ENCODE measurements at regions not wholly inside any gene's neighbourhood (a gene's known extent, or its start where the extent isn't known, plus 50 kb on each side); places are given as distances from the start of the nearest gene placed in this dataset.

DNA sequence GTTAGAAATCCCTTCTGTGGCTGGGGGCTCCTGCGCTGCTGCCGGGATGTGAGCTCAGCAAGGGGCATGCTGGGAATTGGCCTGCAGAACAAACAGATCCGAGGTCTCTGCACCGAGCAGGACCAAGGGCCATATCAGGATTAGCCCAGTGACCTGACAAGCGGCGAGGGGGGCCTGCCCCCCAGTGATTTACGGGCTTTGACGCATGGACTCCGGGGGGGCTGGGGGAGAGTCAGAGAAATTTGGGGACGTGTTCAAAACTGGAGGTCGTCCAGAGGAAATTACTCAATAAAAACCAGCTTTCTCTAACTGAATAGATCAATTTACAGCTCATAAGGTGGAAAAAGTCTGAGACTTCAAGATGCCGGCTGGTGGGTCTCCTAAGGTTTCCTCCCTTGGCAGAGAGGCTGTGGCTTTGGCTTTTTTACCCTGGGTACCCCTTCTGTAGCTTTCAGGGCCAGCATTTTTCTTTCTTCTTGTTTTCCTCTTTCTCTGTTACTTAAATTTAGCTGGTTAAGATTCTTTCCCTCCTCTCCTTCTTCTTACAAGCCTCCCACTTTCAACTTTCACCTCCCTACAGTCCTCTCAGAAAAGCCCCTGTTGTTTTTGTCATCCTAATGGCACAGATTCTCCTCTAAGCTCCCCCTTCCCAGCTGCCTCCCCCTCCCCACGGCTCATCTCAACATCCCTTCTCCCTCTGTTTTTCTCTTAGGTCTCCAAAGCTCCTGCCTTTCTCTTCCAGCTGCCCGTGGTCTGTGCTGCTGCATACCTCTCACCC lies 551.0 kb downstream of the CCDC171 start:
- Mint-ChIP-seq H3K4me1 (ENCODE audit: low read depth) (no peaks in the 10 kb centered on the region), H3K9me3 (no peaks in the 10 kb centered on the region), H3K27me3 (no peaks in the 10 kb centered on the region), H3K27ac (no peak overlapping the region), H3K4me3 (no peak overlapping the region), H3K36me3 (ENCODE audit: low read depth) (no peaks in the 10 kb centered on the region)
- CTCF ChIA-PET: no interaction called here
- Histone ChIP-seq H3K4me3 (ENCODE audit: low read length) (no peak overlapping the region), H3K36me3 (ENCODE audit: insufficient read depth, low read length) (no peaks in the 10 kb centered on the region), H3K4me1 (ENCODE audit: insufficient read depth, low read length) (no peaks in the 10 kb centered on the region), H3K9me3 (ENCODE audit: control insufficient read depth in 1 of 2, insufficient read depth in 1 of 2, low read length in 2 of 2) (peaks cover 0 to 16% of the 10 kb centered on the region in 2 experiments), H3K27me3 (ENCODE audit: control insufficient read depth in 1 of 2, insufficient read depth in 2 of 2, low read length in 2 of 2) (no peaks in the 10 kb centered on the region), H3K27ac (ENCODE audit: low read depth in 1 of 2, low read length in 2 of 2) (no peak overlapping the region)
- intact Hi-C loops (cut with DNase I, micrococcal nuclease): no loop called here
- TF ChIP-seq, protein P1, sequence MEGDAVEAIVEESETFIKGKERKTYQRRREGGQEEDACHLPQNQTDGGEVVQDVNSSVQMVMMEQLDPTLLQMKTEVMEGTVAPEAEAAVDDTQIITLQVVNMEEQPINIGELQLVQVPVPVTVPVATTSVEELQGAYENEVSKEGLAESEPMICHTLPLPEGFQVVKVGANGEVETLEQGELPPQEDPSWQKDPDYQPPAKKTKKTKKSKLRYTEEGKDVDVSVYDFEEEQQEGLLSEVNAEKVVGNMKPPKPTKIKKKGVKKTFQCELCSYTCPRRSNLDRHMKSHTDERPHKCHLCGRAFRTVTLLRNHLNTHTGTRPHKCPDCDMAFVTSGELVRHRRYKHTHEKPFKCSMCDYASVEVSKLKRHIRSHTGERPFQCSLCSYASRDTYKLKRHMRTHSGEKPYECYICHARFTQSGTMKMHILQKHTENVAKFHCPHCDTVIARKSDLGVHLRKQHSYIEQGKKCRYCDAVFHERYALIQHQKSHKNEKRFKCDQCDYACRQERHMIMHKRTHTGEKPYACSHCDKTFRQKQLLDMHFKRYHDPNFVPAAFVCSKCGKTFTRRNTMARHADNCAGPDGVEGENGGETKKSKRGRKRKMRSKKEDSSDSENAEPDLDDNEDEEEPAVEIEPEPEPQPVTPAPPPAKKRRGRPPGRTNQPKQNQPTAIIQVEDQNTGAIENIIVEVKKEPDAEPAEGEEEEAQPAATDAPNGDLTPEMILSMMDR (IDR thresholded peaks at IDR 0.05): no peak
- POLR2A ChIA-PET: no interaction called here
- ATAC-seq (ENCODE audit: poor library complexity): no peak
- DNase-seq: no peak

DNA sequence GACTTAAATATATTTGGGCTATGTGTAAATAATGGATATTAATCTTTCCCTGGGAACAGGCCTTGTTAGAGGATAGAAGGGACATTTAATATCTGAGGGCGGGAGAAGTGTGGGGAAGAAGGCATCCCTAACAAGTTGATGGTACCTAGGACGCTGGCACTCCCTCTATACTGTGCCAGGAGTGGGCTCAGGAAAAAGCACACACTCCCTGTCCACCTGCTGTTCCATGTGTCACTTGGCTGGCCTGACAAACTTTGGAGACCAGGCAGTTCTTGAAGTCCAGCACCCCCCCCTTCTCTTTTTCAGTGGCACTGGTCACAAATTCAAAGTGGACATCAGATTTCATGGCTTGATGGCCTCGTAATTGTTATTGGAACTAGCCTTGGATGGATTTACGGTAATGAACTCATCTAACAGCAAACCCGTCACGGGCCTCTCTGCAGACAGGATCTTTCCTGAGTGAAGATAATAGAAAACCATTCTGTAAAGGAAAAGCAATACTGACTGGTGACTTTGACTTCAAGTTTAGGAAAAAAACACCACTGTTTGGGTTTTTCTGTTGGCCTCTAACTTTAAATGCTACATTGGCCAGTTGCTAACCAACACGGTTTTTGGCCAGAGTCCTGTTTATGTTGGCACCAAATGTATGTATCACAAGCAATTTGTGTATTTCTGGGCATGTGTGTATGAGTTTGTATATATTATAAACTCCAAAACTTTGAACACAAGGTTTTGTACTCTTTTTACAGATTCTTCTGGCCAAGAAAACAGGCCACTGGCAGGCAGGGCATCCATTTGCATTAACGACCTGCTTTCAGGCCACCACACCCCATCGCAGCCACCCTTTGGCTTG lies 552.6 kb downstream of the CCDC171 start:
- TF ChIP-seq, protein P1 (IDR thresholded peaks at IDR 0.05): no peak
- no peaks in the 10 kb centered on the region for H3K27me3 Mint-ChIP-seq
- no peaks in the 10 kb centered on the region for H3K9me3 Mint-ChIP-seq
- DNase-seq (no peak), ATAC-seq (ENCODE audit: poor library complexity) (no peak)
- Histone ChIP-seq H3K27ac (ENCODE audit: low read depth in 1 of 2, low read length in 2 of 2) (no peak overlapping the region), H3K4me3 (ENCODE audit: low read length) (no peak overlapping the region), H3K4me1 (ENCODE audit: insufficient read depth, low read length) (no peaks in the 10 kb centered on the region), H3K36me3 (ENCODE audit: insufficient read depth, low read length) (no peaks in the 10 kb centered on the region), H3K27me3 (ENCODE audit: control insufficient read depth in 1 of 2, insufficient read depth in 2 of 2, low read length in 2 of 2) (no peaks in the 10 kb centered on the region), H3K9me3 (ENCODE audit: control insufficient read depth in 1 of 2, insufficient read depth in 1 of 2, low read length in 2 of 2) (peaks cover 0 to 15% of the 10 kb centered on the region in 2 experiments)
- POLR2A ChIA-PET: no interaction called here
- CTCF ChIA-PET: no interaction called here
- intact Hi-C loops (cut with DNase I, micrococcal nuclease): no loop called here
- no peak overlapping the region for H3K4me3 Mint-ChIP-seq
- no peaks in the 10 kb centered on the region for H3K4me1 Mint-ChIP-seq (ENCODE audit: low read depth)
- H3K27ac Mint-ChIP-seq: no peak overlapping the region
- H3K36me3 Mint-ChIP-seq (ENCODE audit: low read depth): no peaks in the 10 kb centered on the region

DNA sequence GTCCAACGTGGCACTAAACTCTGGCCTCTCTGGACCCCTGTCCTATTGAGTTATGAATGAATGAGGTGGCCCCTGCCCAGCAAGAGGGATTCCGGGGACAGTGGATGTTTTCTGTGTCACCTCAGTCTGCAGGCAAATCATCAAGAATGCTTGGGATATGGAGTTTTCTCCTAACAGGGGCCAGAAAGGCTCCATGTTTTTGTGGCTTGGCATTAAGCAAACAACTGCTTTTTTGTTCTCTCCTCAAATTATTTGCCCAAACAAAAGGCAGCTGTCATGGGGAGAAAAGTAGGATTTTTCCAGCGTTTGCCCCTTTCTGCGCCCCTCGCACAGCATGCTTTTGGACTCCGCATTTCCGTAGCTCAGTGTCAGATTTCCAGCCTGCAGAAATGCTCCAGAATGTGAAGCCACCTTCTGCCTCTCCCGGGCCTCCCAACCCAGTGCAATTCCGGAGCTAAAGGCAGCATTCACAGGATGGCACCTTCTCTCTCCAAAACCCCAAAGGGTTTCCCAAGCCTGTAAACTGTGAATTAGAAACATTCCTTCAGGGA lies 553.3 kb downstream of the CCDC171 start:
- Mint-ChIP-seq H3K4me1 (ENCODE audit: low read depth) (no peaks in the 10 kb centered on the region), H3K4me3 (no peak overlapping the region), H3K27me3 (no peaks in the 10 kb centered on the region), H3K27ac (no peak overlapping the region), H3K9me3 (no peaks in the 10 kb centered on the region), H3K36me3 (ENCODE audit: low read depth) (no peaks in the 10 kb centered on the region)
- ChIA-PET POLR2A (no interaction called here), CTCF (no interaction called here)
- peaks cover 0 to 9% of the 10 kb centered on the region in 2 experiments for H3K9me3 ChIP-seq (ENCODE audit: control insufficient read depth in 1 of 2, insufficient read depth in 1 of 2, low read length in 2 of 2)
- no peaks in the 10 kb centered on the region for H3K27me3 ChIP-seq (ENCODE audit: control insufficient read depth in 1 of 2, insufficient read depth in 2 of 2, low read length in 2 of 2)
- DNase-seq: no peak
- H3K36me3 ChIP-seq (ENCODE audit: insufficient read depth, low read length): no peaks in the 10 kb centered on the region
- intact Hi-C loops (cut with DNase I, micrococcal nuclease): no loop called here
- ATAC-seq (ENCODE audit: poor library complexity): no peak
- H3K4me1 ChIP-seq (ENCODE audit: insufficient read depth, low read length): no peaks in the 10 kb centered on the region
- TF ChIP-seq, protein P1 (IDR thresholded peaks at IDR 0.05): no peak
- H3K4me3 ChIP-seq (ENCODE audit: low read length): no peak overlapping the region
- H3K27ac ChIP-seq (ENCODE audit: low read depth in 1 of 2, low read length in 2 of 2): no peak overlapping the region

Measured in CD4-positive, alpha-beta T cell (primary cell).